Adrenal gland (tissue), 5 donors: ENCODE measurements at regions not wholly inside any gene's neighbourhood (a gene's known extent, or its start where the extent isn't known, plus 50 kb on each side); places are given as distances from the start of the nearest gene placed in this dataset.

Source experiments
- CTCF ChIP-seq, 6 experiments: fragments of 450-650 bp in 4 of 6; fragments of 200-600 bp in 2 of 6; sonication (generic) in 1 of 6; IDR thresholded peaks; 1 replicate in 5 of 6; 2 replicates in 1 of 6; pipeline versions ENCODE4 v1.5.1 to v1.8.0; 2016 to 2021; ENCODE audit warnings: antibody characterized with exemption in 6 of 6, mild to moderate bottlenecking in 2 of 6, moderate library complexity in 1 of 6
- POLR2A ChIP-seq, 2 donors: fragments of 450-650 bp; IDR thresholded peaks; one replicate each; pipeline ENCODE4 v1.6.1; 2017; ENCODE audit warnings: antibody characterized with exemption in 2 of 2, mild to moderate bottlenecking in 2 of 2, moderate library complexity in 1 of 2
- donor health status: DM: no; HTN: no; CAD: no.

GRCh38 chr17:77635176-77635575, 323.3 kb upstream of the TNRC6C start:
- TF ChIP-seq POLR2A (IDR thresholded peaks at IDR 0.05), result no peak
- TF ChIP-seq CTCF (IDR thresholded peaks at IDR 0.05), result no peak
